ENCODE measurements at regions not wholly inside any gene's neighbourhood (a gene's known extent, or its start where the extent isn't known, plus 50 kb on each side); places are given as distances from the start of the nearest gene placed in this dataset.

GRCh38 chr6:169990095-169991030 is 238.9 kb downstream of the ERMARD start:
- TF ChIP-seq CTCF (conservative IDR thresholded peaks at IDR 0.05; ENCODE audit: low read depth in 2 of 2) (peak in 1 of 2 experiments; percentile 57; a peak in 2 of 4 replicates), POLR2AphosphoS5 (IDR thresholded peaks at IDR 0.05; ENCODE audit: low read depth) (no peak), NANOG (IDR thresholded peaks at IDR 0.05; ENCODE audit: borderline replicate concordance) (no peak), EZH2 (IDR thresholded peaks at IDR 0.05; ENCODE audit: low read depth, unreplicated experiment) (no peak), EZH2phosphoT487 (IDR thresholded peaks at IDR 0.05; ENCODE audit: unreplicated experiment) (no peak), ZNF462 (CRISPR knock-in tag; IDR thresholded peaks at IDR 0.05) (no peak), STAT1 (IDR thresholded peaks at IDR 0.05; ENCODE audit: unreplicated experiment) (no peak), CREB1 (CRISPR knock-in tag; IDR thresholded peaks at IDR 0.05; ENCODE audit: low read depth) (no peak)

All from GM23338 (cell line).